ELR (cell line): ENCODE measurements at regions not wholly inside any gene's neighbourhood (a gene's known extent, or its start where the extent isn't known, plus 50 kb on each side); places are given as distances from the start of the nearest gene placed in this dataset.

Experiments
- DNase-seq: peaks from one replicate; pipeline ENCODE4 v3.0.0-alpha.2; 2015; ENCODE audit warnings: low read depth

DNA sequence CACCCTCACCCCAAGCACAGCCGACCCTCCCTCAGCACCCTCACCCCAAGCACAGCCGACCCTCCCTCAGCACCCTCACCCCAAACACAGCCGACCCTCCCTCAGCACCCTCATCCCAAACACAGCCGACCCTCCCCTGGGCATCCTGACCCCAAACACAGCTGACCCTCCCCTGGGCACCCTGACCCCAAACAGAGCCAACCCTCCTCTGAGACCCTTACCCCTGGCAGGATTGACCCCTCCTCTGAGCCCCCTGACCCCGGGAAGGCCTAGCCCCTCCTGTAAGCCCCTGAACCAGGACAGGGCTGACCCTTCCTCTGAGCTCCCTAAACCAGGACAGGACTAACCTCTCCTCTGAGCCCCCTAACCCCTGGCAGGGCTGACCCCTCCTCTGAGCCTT, 84.4 kb upstream of the RAB6C start:
- no peak for DNase-seq

DNA sequence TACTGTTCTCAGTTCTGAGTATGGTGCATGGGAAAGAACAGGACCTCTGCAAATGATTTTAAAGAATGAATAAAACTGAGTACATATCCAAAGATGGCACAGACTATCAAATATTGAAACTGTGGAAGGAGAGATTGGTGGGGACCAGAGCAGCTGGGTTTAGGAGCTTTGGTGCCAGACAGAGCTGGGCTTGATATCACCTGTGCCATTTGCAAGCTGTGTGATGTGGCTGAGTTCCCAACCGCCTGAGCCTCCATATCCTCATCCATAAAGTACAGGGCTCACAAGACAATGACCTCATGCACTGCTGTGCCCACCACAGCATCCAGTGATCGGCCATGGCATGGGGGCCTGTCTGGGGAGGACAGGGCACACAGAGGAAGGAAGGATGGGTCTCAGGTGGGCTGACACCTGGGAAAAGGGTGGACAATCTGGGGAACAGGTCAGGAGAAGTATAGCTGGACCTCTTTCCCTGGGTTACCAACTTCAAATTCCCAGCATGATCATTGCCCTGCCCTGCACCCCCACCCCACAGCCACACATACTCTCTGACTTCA, 83.9 kb upstream of the RAB6C start:
- no peak for DNase-seq

DNA sequence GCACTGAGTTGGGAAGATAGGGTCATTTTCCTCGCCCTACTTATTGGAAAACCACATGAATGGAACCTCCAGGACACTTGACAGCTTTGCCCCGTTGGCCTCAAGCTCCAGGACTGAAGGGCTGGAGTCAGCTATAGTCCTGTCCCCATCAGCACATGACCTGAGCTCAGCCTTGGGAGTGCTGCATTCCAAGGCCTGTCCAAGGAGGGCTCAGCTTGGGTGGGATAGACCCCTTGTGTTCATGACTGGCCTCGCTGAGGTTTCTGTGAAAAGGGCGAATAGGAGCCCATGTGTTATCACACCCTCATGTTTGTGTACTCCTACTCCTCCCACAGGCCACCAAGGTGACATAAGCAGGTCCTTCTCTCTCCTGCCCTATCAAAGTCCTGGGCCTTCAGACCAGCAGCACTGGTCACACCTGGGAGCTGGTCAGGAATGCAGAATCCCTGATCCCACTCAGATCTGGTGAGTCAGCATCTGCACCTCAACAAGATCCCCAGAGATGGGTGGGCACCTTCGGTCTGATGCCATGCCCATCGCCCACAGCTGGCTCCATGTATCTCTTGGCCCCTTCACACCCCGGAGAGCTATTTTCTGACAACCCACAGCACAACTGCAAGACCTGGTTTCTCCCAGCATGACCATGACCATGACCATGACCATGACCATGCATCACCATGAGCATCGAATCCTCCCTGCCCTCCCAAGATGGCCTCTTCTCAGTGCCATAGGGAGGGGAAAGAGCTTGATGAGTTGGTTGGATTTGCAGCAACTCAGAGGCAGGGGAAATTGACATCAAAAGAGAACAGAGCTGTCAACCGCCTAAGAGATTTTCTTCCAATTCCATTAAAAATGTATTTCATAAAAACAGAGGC, 83.0 kb upstream of the RAB6C start:
- no peak for DNase-seq

DNA sequence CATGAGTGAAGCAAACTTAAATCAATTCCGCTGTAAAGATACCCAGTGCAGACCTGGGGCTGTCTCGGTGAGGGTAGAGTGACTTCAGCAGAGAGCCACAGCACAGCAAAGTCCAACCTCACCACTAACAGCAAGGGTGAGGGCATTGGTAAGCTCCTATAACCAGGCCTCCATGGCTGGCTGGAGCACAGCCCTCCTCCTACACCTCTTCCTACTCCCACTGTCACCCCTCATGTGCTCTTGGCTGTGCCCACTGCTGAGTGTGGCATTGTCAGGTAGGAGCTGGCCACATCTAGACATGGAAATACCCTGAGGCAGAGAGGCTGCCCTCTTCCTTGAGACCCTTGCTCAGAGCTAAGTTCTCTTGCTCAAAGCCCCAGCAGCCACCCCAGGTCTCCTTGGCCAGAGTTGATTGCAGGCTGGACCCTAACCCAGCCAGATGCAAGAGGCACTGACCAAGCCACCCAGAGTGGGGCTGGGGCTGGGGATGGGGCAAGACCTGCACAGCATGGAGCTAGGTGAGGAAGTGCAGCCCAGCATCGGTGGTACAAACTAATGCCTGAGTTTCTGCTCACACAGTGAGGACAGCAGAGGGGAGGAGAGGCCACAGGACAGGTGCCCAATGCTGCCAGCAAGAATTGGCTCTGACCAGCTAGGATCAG, 77.6 kb upstream of the RAB6C start:
- no peak for DNase-seq

DNA sequence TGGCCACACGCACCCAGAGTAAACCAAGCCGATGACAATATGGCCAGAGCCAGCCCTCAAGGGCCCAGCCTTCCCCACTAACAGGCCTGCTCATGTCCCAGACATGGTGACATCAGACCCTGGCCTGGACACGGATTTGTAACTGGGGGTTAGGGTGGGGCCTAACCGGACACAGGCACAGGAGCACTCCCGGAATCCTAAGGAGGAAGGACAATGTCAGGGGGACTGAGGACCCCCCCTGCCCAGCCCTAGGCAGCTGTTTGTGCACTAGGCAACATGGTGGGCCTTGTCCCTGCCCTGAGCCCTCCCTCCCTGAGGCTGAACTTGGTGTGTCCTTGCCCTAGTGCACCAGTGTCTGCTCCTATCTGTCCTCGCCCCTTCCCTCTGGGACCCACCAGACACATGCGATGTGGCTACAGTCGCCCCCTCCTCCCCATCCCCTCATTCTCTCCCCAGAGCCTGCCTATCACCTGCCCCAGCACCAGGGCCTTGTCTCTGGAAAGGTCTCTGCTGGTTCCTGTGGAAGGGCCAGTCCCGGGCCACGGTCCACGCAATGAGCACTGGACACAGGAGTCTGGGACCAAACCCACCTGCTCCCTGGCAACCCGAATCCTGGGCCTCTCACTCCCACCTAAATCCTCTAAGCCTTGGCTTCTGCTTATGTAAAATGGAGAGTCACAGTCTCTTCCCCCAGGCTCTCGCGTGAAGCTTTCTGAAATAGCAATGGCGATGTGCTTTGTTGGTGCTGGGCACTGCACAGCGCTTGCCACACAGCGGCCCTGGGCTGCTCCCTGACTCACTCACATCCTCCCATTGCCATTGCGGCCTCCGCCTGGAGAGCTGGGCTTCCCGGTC, 76.5 kb upstream of the RAB6C start:
- no peak for DNase-seq

DNA sequence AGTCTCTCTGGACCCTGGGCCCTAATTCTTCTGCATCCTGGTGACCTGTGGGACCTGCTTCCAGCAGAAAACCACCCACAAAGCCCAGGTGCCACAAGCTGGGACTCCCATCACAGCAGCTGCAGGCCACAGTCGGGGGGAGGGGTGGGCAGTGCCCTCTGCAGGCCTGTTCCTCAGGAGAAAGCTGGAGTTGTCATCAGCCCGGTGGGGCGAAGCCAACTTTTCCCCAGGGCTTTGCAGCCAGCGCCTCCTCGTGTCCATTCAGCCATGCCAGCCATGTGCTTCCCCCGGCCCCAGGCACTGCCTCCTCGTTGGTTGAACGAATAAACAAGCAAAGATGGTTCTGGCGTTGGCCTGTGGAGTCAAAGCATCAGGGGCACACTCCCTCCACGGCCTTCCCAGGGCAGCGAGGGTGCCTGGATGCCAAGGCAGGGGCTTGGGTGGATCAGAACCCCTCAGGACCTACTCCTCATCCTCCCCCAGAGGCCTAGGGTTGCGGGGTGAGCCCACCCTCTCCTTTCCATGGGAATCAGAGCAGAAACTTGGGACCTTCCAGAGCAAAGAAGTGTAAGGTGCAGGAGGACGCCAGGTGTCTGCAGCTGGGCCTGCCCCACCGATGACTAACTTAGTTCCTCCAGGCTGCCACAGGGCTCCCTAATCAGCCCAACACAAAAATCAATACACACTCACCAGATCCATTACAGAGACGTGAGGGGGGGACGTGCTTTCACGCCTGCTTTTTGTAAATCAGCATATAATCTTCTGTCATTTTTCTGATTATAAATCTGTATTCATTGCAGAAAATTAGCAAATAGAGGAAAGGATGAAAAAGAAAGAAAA, 75.7 kb upstream of the RAB6C start:
- no peak for DNase-seq

DNA sequence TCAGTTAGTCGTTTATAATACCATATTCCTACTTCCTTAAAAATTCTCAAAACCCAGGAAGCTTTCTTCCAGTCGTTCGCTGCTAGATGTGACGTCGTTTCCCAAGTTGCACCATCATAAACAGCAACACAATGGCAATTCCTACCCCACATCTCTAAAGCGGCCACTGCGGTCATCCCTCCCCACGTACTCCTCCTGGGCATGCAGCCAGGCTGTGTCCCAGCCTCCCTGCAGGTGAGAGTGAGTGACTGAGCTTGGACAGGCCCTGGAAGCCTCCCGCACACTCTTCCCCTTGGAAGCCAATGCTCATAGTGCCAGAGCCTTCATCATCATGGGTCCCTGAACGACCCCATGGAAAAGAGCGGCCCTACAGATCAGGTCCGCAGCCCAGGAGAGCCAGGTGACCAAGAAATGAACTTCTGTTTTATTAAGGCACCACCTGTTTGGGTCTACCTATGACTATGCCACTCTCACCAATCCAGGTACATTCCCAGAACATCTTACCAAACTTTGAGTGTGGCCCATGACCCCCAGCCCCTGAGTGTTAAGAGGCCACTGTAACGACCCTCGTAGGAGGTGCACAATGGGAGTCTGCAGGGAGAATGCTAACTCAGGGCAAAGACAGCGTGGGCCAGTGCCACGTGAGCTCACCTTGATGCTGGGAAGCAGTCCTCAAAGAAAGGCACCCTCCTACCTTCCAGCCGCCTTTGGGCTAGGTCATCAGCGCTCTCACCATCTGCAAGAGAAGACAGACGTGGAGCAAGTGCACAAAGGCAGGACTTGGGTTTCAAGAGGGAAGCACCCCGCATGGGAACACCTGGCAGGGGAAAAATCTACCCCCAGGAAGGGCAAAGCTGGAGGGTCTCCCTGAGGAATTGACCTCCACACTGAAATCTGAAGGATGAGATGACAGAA, 74.7 kb upstream of the RAB6C start:
- no peak for DNase-seq

DNA sequence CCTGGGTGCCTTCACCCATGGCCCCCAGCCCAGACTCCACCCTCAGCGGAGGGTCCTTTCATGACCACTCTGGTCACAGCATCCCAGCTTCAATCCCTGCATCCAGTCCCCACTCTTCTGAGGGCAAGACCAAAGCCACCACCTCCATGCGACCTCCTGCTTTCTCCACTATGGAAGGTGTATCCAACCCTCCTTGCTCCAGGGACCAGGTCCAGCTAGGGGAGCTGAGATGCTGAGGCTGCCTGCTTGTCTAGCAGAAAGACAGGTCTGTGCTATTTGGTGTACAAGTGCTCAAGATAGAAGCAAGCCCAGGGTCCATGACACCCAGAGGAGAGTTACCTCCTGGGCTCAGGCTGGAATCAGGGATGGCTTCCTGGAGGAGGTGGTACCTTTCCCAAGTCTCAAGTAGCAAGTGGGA, 73.8 kb upstream of the RAB6C start:
- DNase-seq: no peak

DNA sequence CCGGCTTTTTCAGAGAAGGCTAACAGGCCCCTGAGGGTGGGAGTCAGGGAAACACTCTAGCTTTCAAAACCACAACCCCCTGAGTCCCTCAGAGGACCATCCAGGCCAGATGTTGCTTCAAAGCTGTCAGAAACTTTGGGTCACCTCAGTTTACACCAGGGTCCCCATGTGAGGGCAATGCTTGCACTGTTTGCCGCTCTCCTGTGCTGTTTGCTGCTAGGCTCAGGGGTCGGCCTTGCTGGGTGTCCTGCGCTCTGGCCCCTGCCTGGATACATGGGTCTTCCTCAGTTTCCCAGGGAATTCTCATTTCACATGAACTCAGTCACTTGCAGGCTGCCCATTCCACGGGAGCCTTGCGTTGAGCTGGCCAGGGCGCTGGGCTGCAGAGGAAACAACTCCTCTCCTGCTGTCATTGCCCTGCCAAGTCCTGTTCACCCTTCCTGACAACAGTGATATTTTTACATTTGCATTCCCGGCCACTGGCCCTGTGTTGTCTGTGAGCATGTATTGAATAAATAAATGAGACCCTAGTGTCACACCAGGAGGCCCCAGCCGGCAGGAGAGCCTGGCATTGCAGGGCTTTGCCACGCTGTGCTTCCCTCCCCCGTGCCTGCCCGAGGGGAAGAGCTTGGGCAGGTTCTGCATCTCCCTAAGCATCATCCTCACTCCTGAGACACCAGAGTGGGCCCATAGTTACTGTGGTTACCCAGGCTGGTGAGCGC, 73.2 kb upstream of the RAB6C start:
- DNase-seq: no peak

DNA sequence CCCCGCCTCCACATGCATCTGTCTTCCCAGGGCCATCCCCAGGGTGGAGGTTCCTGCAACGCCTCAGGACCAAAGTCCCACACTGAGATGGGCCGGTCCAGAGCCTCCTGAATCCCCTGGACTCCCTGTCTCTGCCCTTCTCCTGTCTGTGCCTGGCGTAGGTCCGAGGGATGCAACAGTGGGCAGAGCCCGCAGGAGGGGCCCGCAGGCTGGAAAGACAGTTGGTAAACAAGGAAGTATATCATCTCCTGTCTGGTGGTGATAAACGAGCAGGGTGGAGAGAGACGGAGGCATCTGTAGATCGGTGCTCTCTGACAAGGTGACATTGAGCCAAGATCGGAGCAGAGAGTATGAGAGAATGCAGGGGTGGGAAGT, 72.6 kb upstream of the RAB6C start:
- no peak for DNase-seq

DNA sequence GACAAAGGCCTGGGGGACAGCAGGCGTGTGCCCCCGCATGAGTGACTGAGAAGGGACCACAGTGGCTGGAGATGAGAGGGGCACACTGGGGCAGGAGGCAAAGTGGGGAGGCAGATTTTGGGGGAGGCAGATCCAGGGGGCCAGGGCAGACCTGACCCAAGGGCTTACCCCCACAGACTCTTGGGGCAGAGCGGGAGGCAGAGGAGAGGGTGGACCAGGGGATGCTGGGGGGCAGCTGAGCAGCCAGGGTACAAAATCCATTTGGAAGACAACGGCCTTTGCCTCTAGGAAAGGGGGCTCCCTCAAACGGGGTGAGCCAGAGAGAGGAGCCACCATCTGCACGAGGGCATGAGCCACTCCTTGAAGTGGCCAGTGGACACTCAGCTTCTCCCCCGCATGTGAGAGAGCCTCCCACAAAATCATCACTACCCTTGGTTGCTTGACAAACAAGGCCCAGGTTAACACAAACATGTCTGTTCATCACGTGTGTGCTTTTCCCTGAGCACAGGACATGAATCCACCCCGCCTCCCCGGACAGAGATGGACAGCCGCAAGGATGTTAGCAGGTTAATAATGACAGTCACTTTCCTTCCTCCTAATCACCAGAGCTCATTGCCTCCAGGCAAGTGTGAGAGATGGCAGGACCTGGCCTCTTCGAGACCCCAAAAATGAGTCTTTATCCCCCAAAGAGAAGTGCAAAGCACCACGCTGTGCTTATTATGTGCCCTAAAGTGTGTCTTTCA, 72.0 kb upstream of the RAB6C start:
- DNase-seq: no peak

DNA sequence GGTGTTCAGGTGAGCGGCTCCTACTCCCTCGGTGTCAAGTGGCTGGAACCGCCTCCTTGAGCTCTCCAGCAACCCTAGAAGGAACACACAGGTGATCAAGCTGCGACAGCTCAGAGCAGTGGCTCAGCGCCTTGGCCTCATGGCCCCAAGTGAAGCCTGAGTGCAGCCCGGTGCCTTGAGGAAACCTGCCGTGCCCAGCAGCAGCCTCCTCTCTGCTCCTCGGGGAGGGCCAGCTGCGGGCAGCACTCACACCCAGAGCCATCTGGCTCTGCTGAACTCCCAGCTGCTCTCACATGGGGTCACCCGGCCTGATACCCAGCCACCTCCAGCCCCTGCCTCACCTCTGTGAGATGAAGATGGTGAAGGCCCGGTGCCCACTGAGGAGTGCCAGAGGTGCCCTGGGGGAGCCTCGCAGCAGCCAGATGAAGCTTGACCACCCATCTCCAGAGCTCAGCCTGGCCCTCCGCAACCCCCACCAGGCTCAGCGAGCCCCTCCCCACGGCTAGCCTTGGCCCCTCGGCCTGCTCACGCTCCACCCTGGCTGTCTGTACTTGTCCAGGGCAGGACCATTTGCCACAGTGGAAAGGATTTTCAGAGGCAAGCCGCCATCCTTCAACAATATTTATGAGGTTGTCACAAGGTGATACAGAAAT, 70.6 kb upstream of the RAB6C start:
- DNase-seq: no peak

DNA sequence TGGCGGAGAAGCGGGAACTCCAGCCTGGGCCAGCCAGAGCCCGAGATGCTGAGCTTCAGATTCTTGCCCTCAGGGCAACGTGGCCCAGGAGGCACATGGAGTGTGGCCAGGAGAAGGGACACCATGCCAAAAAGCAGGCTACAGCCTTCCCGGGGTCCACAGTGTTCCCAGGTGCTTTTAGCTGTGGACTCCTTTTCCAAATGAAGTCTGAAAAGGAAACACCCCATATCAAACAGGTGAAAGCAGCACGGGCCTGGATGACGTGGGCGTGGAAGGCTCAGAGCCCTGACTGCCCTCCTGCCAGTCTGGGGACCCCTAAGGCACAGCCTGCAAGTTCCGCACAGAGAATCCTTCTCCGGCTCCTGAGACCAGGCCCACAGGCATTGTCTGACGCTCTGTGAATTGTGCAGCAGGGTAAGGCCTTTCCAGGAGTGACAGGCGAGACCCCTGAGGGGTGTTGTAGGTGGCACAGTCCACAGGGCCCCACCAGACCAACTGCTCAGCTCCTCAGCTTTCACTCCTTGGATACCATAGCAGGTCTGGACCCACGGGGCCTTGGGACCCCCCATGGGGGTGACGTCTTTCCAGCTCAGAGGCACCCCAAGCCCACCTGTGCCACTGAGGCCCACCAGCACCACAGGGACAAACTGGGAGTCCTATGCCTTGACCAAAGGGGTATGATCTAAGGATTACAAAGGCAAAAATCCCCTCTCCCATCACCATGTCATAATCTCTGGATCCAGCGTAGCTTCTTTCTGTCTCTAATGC, 69.6 kb upstream of the RAB6C start:
- no peak for DNase-seq

DNA sequence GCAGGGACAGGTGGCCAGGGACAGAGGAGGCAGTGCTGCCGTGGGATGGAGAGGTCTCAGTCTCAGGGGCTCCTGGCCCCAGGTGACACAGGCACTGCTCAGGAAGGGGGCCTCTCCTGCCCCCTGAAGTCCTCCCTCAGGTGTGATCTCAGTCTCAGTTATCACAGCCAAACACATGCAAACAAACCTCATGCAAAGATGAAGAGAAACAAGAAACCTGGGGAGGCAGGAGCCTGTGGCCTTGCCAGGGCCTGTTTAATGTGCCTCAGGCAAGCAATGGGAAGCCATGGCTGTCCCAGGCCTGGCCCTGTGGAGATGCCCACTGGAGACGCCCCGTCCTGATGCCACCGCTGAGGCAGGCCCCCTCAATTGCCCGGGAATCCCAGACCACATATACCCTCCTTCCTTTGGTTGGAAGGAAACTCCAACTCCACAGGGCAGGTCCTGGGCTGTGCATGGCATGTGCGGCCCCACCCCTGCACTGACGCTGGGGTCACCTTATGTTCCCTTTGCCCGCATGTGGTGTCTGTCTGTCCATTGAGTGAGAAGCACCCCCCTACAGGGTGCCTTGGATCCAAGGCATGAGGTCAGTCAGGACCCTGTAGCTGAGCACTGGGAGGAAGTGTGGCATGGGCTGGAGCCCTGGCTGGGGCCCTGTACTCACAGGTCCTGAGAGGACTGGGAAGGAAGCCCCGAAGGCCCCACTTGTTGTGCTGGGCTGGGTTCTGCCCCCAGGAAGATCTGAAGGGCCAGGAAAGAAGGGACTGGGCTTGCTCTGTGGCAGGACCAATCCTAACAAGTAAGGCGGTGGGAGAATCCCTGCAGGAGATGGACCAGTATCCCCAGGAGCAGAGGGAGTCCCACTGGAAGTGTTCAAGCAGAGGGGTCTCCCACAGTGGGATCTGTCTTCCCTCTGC, 68.8 kb upstream of the RAB6C start:
- DNase-seq: no peak

DNA sequence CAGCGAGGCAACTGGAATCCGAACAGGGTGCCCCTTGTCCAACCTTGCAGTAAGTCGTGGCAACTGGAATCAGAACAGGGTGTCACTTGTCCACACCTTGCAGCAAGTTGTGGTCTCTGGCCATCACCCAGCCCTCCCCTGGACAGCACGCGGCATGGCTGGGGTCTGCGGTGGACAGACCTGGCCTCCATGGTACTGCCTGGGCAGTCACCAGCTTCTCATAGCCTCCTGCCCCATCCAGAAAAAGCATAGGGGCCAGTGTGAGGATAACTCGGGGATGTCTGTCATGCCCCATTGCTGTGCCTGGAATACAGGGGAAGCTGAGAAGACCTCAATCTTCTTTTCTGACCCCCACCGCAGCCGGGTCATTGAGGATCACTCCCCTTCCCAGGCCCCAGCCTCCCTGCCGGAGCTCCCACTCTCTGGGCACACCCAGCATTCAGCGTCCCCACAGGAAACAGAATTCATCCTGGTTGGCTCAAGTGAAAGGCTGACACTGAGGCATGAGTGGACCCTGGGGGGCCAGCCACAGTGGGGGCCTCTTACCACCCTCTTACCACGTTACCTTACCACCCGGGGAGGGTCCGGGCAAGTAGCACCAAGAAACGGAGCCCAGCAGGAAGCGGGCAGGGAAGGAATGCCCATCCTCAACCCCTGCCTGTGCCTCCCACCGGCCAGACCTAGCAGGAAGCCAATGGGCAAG, 68.0 kb upstream of the RAB6C start:
- DNase-seq: no peak
